GM12874 (cell line): ENCODE measurements at regions not wholly inside any gene's neighbourhood (a gene's known extent, or its start where the extent isn't known, plus 50 kb on each side); places are given as distances from the start of the nearest gene placed in this dataset.

Source experiments
- CTCF ChIP-seq: IDR thresholded peaks from 2 replicates; pipeline ENCODE4 v1.5.1; 2011; ENCODE audit warnings: low read depth, mild to moderate bottlenecking, control low read depth, low read length, moderate library complexity; ENCODE audit not compliant: insufficient read depth

DNA sequence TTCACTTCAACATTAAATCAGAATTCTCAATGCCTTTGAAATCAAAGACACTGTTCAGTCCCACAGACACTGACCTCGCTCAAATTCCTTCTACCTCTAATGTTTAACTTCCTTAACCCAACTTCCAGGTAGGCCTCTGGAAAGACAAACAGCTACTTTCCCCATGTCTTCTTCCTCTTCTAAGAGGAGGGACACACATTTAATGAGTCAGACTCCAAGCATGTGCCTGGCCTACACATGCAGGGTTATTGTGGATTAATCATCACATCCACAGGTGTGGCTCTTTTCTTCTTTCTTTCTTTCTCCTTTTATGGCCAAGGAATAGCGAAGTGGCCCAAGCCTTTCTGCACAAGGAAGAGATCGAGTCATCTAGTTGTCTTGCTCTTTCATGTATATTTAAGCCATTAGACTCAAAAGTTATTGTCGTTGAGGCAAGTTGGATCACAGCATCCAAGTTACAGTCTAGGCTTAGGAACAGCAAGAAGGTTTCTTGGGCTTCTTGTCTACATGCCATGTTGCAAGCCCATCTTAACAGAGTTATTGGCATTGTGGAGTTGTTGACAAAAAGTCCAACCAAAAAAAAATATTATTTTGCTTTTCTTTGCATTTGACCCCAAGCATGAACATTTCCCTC lies 387.8 kb downstream of the IRS1 start:
- TF ChIP-seq CTCF: no peak

DNA sequence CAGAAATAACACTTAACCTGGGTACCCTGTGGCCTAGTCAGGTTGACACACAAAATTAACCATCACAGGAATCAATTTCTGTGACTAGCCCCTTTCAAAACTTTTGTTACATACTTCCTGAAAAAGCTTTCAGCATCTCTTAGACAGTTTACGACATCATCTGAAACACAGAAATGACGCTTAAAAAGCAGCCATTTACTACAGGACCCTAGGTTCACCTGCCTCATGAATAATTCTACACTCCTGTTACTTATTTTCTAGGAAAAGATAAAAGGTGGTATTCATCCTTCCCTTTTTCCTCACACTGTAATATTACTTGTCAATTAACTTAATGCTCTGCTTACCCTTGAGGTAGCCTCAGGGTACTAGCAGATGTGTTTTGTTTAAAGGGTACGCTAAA lies 388.4 kb downstream of the IRS1 start:
- TF ChIP-seq CTCF: no peak

- no peak for TF ChIP-seq CTCF
Measured at GRCh38 chr2:226410247-226410835, 389.3 kb downstream of the IRS1 start.

DNA sequence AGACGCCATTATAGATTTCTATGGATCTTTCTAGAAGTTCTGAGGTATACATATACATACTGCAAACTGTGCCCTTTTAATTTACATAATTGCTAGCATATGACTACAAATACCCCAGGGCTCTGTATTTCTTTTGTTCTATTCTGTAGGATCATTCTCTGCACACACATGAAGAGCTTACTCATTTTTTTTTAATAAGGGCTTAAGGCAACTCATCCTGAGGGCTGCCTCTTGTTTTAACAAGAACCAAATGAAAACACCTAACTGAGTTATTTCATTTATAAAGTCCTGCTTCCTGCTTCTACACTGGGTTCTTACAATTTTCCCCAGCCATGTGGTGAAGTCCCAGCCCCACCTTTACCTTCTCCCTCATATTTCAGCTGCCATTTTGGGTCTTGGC lies 390.5 kb downstream of the IRS1 start:
- no peak for TF ChIP-seq CTCF

- TF ChIP-seq CTCF: no peak
Measured at GRCh38 chr2:226408141-226408540, 391.5 kb downstream of the IRS1 start.

GRCh38 chr2:226407135-226407534 lies 392.5 kb downstream of the IRS1 start:
- no peak for TF ChIP-seq CTCF

DNA sequence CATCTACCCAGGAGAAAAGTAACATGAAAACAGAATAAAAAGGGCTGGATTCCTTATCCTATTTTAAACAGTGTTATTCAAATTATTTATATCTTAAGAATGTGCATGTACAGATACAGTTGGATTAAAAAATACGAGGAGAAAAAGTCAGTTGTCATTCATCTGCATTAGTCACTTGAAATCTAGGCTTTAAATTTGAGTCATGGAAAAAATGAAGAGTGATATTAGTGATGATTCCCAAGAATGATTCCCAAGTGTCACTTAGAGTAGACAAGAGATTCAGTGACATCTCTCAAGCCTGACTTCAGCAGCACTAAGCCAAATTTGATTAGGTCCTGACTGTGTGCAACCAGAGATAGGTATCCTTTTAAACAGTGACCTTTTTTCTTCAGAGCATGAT lies 394.2 kb downstream of the IRS1 start:
- TF ChIP-seq CTCF: no peak
